Activated CD4-positive, alpha-beta T cell treated with anti-CD3 and anti-CD28 coated beads, Interleukin-2, amount 50 U/mL, for 16 hours (primary cell): ENCODE measurements at regions not wholly inside any gene's neighbourhood (a gene's known extent, or its start where the extent isn't known, plus 50 kb on each side); places are given as distances from the start of the nearest gene placed in this dataset.

Source experiments
- DNase-seq: peaks from one replicate; pipeline ENCODE4 v3.0.0-alpha.2; 2020

- no peak for DNase-seq
Observed at GRCh38 chr12:58202933-58203718, 261.8 kb downstream of the ATP23 start.

GRCh38 chr12:58204071-58204470, 262.7 kb downstream of the ATP23 start:
- DNase-seq = no peak

- DNase-seq = no peak
Observed at GRCh38 chr12:58206876-58207275, 265.5 kb downstream of the ATP23 start.

- DNase-seq = no peak
Observed at GRCh38 chr12:58211211-58211610, 269.8 kb downstream of the ATP23 start.

GRCh38 chr12:58217130-58217529, 275.8 kb downstream of the ATP23 start:
- DNase-seq = no peak

GRCh38 chr12:58224536-58225105, 283.3 kb downstream of the ATP23 start:
- DNase-seq = no peak

GRCh38 chr12:58225203-58225877, 284.0 kb downstream of the ATP23 start:
- no peak for DNase-seq

- no peak for DNase-seq
Observed at GRCh38 chr12:58233886-58234285, 292.5 kb downstream of the ATP23 start.

GRCh38 chr12:58238411-58238810, 297.0 kb downstream of the ATP23 start:
- DNase-seq = no peak

- no peak for DNase-seq
Observed at GRCh38 chr12:58241099-58241498, 299.7 kb downstream of the ATP23 start.

GRCh38 chr12:58242796-58243630, 301.6 kb downstream of the ATP23 start:
- DNase-seq = no peak

GRCh38 chr12:58247633-58248032, 306.3 kb downstream of the ATP23 start:
- no peak for DNase-seq

GRCh38 chr12:58248599-58248998, 307.2 kb downstream of the ATP23 start:
- DNase-seq = no peak

- no peak for DNase-seq
Observed at GRCh38 chr12:58249610-58250009, 308.2 kb downstream of the ATP23 start.

GRCh38 chr12:58250077-58250476, 308.7 kb downstream of the ATP23 start:
- no peak for DNase-seq

- no peak for DNase-seq
Observed at GRCh38 chr12:58252914-58253313, 311.5 kb downstream of the ATP23 start.

- DNase-seq = no peak
Observed at GRCh38 chr12:58253663-58254062, 312.3 kb downstream of the ATP23 start.

- no peak for DNase-seq
Observed at GRCh38 chr12:58254463-58255100, 313.2 kb downstream of the ATP23 start.

- no peak for DNase-seq
Observed at GRCh38 chr12:58262796-58263195, 321.4 kb downstream of the ATP23 start.

- DNase-seq = no peak
Observed at GRCh38 chr12:58263816-58264215, 322.4 kb downstream of the ATP23 start.

- no peak for DNase-seq
Observed at GRCh38 chr12:58268069-58268468, 326.7 kb downstream of the ATP23 start.

- DNase-seq = no peak
Observed at GRCh38 chr12:58269476-58269875, 328.1 kb downstream of the ATP23 start.
